Tibial artery (tissue), 4 donors: ENCODE measurements at regions not wholly inside any gene's neighbourhood (a gene's known extent, or its start where the extent isn't known, plus 50 kb on each side); places are given as distances from the start of the nearest gene placed in this dataset.

Experiments used
- DNase-seq, 2 donors: peaks; one replicate each; pipeline ENCODE4 v3.0.0-alpha.2; 2019
- H3K27ac ChIP-seq, 2 donors: fragments of 200-600 bp; sonication (generic) in 1 of 2; 1 replicate in 1 of 2; 2 replicates in 1 of 2; pipeline ENCODE4 v1.5.1; 2018 to 2019; ENCODE audit warnings: mild to moderate bottlenecking in 1 of 2
- H3K27me3 ChIP-seq, 2 donors: fragments of 200-600 bp; sonication (generic) in 1 of 2; one replicate each; pipeline versions ENCODE4 v1.5.1 to v1.6.0; 2016 to 2019
- H3K36me3 ChIP-seq, 3 donors: fragments of 200-600 bp; sonication (generic) in 2 of 3; one replicate each; pipeline ENCODE4 v1.5.1; 2016 to 2019; ENCODE audit warnings: mild to moderate bottlenecking in 2 of 3
- H3K4me1 ChIP-seq, 4 donors: fragments of 200-600 bp; sonication (generic) in 2 of 4; 1 replicate in 3 of 4; 2 replicates in 1 of 4; pipeline ENCODE4 v1.5.1; 2016 to 2019
- H3K4me3 ChIP-seq, 2 donors: fragments of 200-600 bp; sonication (generic) in 1 of 2; 1 replicate in 1 of 2; 2 replicates in 1 of 2; pipeline ENCODE4 v1.5.1; 2018 to 2019; ENCODE audit warnings: mild to moderate bottlenecking in 2 of 2
- H3K9me3 ChIP-seq, 3 donors: fragments of 200-600 bp; sonication (generic) in 1 of 3; one replicate each; pipeline ENCODE4 v1.5.1; 2016 to 2019
- CTCF ChIP-seq, 2 experiments: fragments of 200-600 bp in 1 of 2; fragments of 450-650 bp in 1 of 2; IDR thresholded peaks; one replicate each; pipeline ENCODE4 v1.5.1; 2017 to 2019; ENCODE audit warnings: antibody characterized with exemption in 2 of 2, mild to moderate bottlenecking in 1 of 2, moderate library complexity in 1 of 2
- intact Hi-C: fragments of 100-400 bp; cut with DNase I; formaldehyde crosslinking; loops from one replicate; pipeline ENCODE4 v1.15.0; 2023; ENCODE audit warnings: low total_unique reads

GRCh38 chr2:150371044-150371818 lies 116.2 kb downstream of the RND3 start:
- H3K9me3 ChIP-seq: no peaks in the 10 kb centered on the region
- no peaks in the 10 kb centered on the region for H3K36me3 ChIP-seq
- H3K4me3 ChIP-seq: no peak overlapping the region
- H3K27me3 ChIP-seq: no peaks in the 10 kb centered on the region
- DNase-seq: no peak
- no peak overlapping the region for H3K27ac ChIP-seq
- H3K4me1 ChIP-seq: no peaks in the 10 kb centered on the region
- no peak for TF ChIP-seq CTCF (IDR thresholded peaks at IDR 0.05)
- intact Hi-C loops: no loop called here

GRCh38 chr2:150370561-150370960 lies 116.9 kb downstream of the RND3 start:
- no peaks in the 10 kb centered on the region for H3K4me1 ChIP-seq
- no peaks in the 10 kb centered on the region for H3K36me3 ChIP-seq
- no peak for DNase-seq
- H3K9me3 ChIP-seq: no peaks in the 10 kb centered on the region
- no peaks in the 10 kb centered on the region for H3K27me3 ChIP-seq
- no peak overlapping the region for H3K4me3 ChIP-seq
- H3K27ac ChIP-seq: no peak overlapping the region
- intact Hi-C loops: no loop called here
- TF ChIP-seq CTCF (IDR thresholded peaks at IDR 0.05): no peak

GRCh38 chr2:150369862-150370261 lies 117.6 kb downstream of the RND3 start:
- no peak for DNase-seq
- no peak for TF ChIP-seq CTCF (IDR thresholded peaks at IDR 0.05)
- H3K36me3 ChIP-seq: no peaks in the 10 kb centered on the region
- intact Hi-C loops: no loop called here
- H3K27me3 ChIP-seq: no peaks in the 10 kb centered on the region
- H3K27ac ChIP-seq: no peak overlapping the region
- H3K4me3 ChIP-seq: no peak overlapping the region
- H3K9me3 ChIP-seq: no peaks in the 10 kb centered on the region
- H3K4me1 ChIP-seq: no peaks in the 10 kb centered on the region

GRCh38 chr2:150358468-150358807 lies 129.0 kb downstream of the RND3 start:
- Histone ChIP-seq H3K27me3 (no peaks in the 10 kb centered on the region), H3K9me3 (no peaks in the 10 kb centered on the region), H3K27ac (no peak overlapping the region), H3K4me1 (no peaks in the 10 kb centered on the region), H3K4me3 (no peak overlapping the region), H3K36me3 (no peaks in the 10 kb centered on the region)
- no peak for TF ChIP-seq CTCF (IDR thresholded peaks at IDR 0.05)
- intact Hi-C loops: no loop called here
- DNase-seq: no peak

GRCh38 chr2:150357770-150358467 lies 129.5 kb downstream of the RND3 start:
- no peak for DNase-seq
- Histone ChIP-seq H3K27me3 (no peaks in the 10 kb centered on the region), H3K4me3 (no peak overlapping the region), H3K27ac (no peak overlapping the region), H3K9me3 (no peaks in the 10 kb centered on the region), H3K4me1 (no peaks in the 10 kb centered on the region), H3K36me3 (no peaks in the 10 kb centered on the region)
- intact Hi-C loops: no loop called here
- no peak for TF ChIP-seq CTCF (IDR thresholded peaks at IDR 0.05)
